Esophagus squamous epithelium (tissue), 5 donors: ENCODE measurements at regions not wholly inside any gene's neighbourhood (a gene's known extent, or its start where the extent isn't known, plus 50 kb on each side); places are given as distances from the start of the nearest gene placed in this dataset.
"Not testable (repeated sequence)": the region's sequence is repeated elsewhere in the genome, so short reads cannot be mapped to it uniquely, and the experiment has no call there.

Experiments used
- DNase-seq: peaks from one replicate; lab custom pipeline; 2025; lab: John Stamatoyannopoulos, UW
- H3K27ac ChIP-seq, 4 donors: fragments of 200-600 bp; sonication (generic); one replicate each; pipeline ENCODE4 v1.5.1; 2016 to 2019; ENCODE audit warnings: mild to moderate bottlenecking in 1 of 4
- H3K27me3 ChIP-seq, 4 donors: fragments of 200-600 bp; sonication (generic); 1 replicate in 3 of 4; 2 replicates in 1 of 4; pipeline versions ENCODE4 v1.5.1 to v1.6.0; 2017 to 2021; ENCODE audit warnings: antibody characterized with exemption in 1 of 4
- H3K36me3 ChIP-seq, 3 donors: fragments of 200-600 bp; sonication (generic); one replicate each; pipeline ENCODE4 v1.5.1; 2016 to 2019
- H3K4me1 ChIP-seq, 3 donors: fragments of 200-600 bp; sonication (generic); one replicate each; pipeline ENCODE4 v1.5.1; 2017 to 2019
- H3K4me3 ChIP-seq, 4 donors: fragments of 200-600 bp; sonication (generic); 1 replicate in 3 of 4; 2 replicates in 1 of 4; pipeline ENCODE4 v1.5.1; 2016 to 2019; ENCODE audit warnings: mild to moderate bottlenecking in 2 of 4, moderate library complexity in 1 of 4
- H3K9me3 ChIP-seq, 3 donors: fragments of 200-600 bp; sonication (generic); one replicate each; pipeline ENCODE4 v1.5.1; 2016 to 2019
- POLR2A ChIP-seq, 4 donors: fragments of 450-650 bp; IDR thresholded peaks; one replicate each; pipeline ENCODE4 v1.6.1; 2017; ENCODE audit warnings: antibody characterized with exemption in 4 of 4, mild to moderate bottlenecking in 4 of 4, moderate library complexity in 3 of 4
- WGBS, 2 donors: methylation state at CpG; one replicate each; pipeline ENCODE4 v1.1.5; 2018; 5-methylcytosine and 5-hydroxymethylcytosine counted together
- intact Hi-C: fragments of 100-400 bp; cut with DNase I; formaldehyde crosslinking; loops from one replicate; pipeline ENCODE4 v1.15.0; 2022
- TF ChIP-seq, protein P1 (sequence below), 6 experiments: fragments of 450-650 bp in 4 of 6; fragments of 200-600 bp in 2 of 6; sonication (generic) in 2 of 6; IDR thresholded peaks; one replicate each; pipeline ENCODE4 v1.5.1; 2016 to 2019; ENCODE audit warnings: antibody characterized with exemption in 6 of 6, mild to moderate bottlenecking in 4 of 6, moderate library complexity in 4 of 6
- donor health status: DM: yes; HTN: yes; CAD: no.

DNA sequence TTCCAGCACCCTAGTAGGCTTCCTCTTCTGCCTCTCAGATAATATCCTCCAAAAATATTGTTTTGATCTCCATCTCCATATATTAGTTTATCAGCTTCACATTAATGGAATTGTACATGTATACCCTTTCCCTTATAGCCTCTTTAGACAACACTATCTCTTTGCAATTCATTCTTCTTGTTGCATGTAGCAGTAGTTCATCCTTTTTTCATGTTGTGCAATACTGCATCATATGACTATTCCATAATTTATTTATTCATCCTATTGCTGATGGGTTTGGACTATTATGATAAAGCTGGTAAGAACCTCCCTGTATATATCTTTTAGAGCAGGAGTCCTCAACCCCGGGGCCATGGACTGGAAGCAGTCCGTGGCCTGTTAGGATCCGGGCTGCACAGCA, 148.2 kb upstream of the FAT1 start:
- Histone ChIP-seq H3K4me1 (no peaks in the 10 kb centered on the region), H3K9me3 (no peaks in the 10 kb centered on the region), H3K27ac (no peak overlapping the region), H3K4me3 (no peak overlapping the region), H3K36me3 (no peaks in the 10 kb centered on the region), H3K27me3 (no peaks in the 10 kb centered on the region)
- DNase-seq: no peak
- WGBS, 2 donors: 80 to 82% methylated on average over 1 to 3 of the region's 3 CpGs
- TF ChIP-seq, protein P1, sequence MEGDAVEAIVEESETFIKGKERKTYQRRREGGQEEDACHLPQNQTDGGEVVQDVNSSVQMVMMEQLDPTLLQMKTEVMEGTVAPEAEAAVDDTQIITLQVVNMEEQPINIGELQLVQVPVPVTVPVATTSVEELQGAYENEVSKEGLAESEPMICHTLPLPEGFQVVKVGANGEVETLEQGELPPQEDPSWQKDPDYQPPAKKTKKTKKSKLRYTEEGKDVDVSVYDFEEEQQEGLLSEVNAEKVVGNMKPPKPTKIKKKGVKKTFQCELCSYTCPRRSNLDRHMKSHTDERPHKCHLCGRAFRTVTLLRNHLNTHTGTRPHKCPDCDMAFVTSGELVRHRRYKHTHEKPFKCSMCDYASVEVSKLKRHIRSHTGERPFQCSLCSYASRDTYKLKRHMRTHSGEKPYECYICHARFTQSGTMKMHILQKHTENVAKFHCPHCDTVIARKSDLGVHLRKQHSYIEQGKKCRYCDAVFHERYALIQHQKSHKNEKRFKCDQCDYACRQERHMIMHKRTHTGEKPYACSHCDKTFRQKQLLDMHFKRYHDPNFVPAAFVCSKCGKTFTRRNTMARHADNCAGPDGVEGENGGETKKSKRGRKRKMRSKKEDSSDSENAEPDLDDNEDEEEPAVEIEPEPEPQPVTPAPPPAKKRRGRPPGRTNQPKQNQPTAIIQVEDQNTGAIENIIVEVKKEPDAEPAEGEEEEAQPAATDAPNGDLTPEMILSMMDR (IDR thresholded peaks at IDR 0.05): no peak
- TF ChIP-seq POLR2A (IDR thresholded peaks at IDR 0.05): no peak
- intact Hi-C loops: no loop called here

DNA sequence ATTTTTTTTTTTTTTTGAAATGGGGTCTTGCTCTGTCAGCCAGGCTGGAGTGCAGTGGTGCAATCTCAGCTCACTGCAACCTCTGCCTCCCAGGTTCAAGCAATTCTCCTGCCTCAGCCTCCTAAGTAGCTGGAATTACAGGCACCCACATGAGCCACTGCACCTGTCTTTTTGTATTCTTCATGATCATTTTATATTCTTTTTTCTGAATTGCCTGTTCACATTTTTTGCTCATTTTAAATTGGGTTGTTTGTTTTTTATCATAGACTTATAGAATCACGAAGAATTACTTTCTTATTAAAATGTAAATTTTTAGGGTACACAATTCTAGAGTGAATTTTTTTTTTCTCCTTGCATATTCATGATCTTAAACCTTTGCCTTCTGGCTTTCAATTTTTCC, 149.4 kb upstream of the FAT1 start:
- WGBS, 2 donors: 81 to 90% methylated on average over 1 of the region's 1 CpG
- H3K4me3 ChIP-seq, H3K9me3 ChIP-seq, H3K36me3 ChIP-seq, H3K27me3 ChIP-seq, H3K4me1 ChIP-seq, H3K27ac ChIP-seq, DNase-seq, intact Hi-C loops: not testable (repeated sequence)

DNA sequence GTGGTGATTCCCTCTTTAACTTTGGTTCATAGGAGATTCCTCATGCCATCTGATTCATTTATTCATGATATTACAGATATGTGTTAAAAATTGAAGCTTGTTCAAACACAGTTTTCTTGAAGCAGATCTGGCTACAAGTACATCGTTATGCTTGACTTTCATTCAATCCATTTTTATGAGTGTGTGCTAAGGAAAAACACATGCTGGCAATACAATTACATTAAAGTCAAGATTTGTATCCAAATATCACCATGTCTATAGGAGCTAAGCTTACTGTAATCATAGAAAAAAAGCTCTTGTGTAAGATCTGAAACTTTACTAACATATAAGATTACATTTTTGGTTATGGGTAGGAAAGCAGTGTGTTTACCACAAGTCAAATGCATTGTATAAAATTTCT, 151.8 kb upstream of the FAT1 start:
- TF ChIP-seq POLR2A (IDR thresholded peaks at IDR 0.05): no peak
- TF ChIP-seq, protein P1 (IDR thresholded peaks at IDR 0.05): no peak
- intact Hi-C loops: no loop called here
- Histone ChIP-seq H3K27me3 (no peaks in the 10 kb centered on the region), H3K4me1 (no peaks in the 10 kb centered on the region), H3K27ac (no peak overlapping the region), H3K4me3 (no peak overlapping the region), H3K36me3 (no peaks in the 10 kb centered on the region), H3K9me3 (no peaks in the 10 kb centered on the region)
- DNase-seq: no peak
- WGBS, 2 donors: 30 to 40% methylated on average over 1 of the region's 1 CpG

DNA sequence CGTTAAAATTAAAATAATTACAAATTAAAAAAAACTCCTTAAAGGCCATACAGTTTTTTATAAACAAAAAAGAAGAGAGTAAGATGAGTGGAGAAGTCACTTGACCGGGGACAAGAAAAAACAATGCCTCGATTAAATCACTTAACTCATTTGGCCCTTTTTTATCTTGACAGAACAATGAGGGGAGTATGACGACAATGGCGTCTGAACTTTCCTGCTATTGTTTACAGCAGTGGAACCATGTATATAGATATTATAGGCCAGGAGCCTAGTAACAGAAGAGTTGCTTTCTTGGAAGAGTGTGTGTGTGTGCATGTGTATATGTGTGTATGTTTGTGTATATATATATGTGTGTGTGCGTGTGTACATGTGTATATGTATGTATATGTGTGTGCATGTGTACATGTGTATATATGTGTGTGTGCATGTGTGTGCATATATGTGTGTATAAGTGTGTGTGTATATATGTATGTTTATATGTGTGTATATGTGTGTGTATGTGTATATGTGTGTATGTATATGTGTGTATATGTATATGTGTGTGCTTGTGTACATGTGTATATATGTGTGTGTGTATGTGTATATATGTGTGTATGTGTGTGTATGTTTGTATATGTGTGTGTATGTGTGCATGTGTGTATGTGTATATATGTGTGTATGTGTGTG, 153.4 kb upstream of the FAT1 start:
- WGBS, 2 donors: 69 to 80% methylated on average over 6 of the region's 6 CpGs
- no peaks in the 10 kb centered on the region for H3K36me3 ChIP-seq
- no peak overlapping the region for H3K4me3 ChIP-seq
- no peak for DNase-seq
- no peaks in the 10 kb centered on the region for H3K27me3 ChIP-seq
- H3K9me3 ChIP-seq: no peaks in the 10 kb centered on the region
- no peak overlapping the region for H3K27ac ChIP-seq
- H3K4me1 ChIP-seq: no peaks in the 10 kb centered on the region
- intact Hi-C loops: no loop called here
- TF ChIP-seq, protein P1 (IDR thresholded peaks at IDR 0.05): no peak
- TF ChIP-seq POLR2A (IDR thresholded peaks at IDR 0.05): no peak

DNA sequence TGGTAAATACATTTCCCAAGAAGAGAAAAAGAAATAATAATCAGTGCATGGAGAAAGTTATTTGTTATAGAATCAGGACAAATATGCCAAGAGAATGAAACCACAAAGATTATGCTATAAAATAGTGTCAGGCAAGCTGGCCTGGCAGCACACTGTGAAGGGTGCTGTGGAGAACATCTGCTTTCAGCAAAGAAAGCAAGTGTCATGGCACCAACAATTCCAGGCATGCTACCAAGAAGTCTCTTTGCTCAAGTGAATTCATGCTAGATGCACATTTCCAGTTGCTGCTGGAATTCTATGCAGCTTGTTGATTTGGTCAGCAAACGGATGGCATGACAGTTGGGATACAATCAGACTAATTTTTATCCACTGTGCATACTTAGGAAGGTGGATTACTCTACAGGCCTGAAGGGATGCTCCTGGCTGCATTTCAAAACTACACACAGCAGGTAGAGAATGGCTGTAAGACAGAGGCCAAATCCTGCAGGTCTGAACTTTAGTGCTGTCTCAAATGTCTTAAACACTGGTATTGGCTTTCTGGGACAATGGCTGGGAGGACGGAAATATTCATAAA, 154.6 kb upstream of the FAT1 start:
- intact Hi-C loops: no loop called here

More for the DNA sequence above, 154.6 kb upstream of the FAT1 start:
- H3K4me1 ChIP-seq: no peaks in the 10 kb centered on the region
- TF ChIP-seq POLR2A (IDR thresholded peaks at IDR 0.05): no peak
- TF ChIP-seq, protein P1 (IDR thresholded peaks at IDR 0.05): no peak
- 43 to 62% methylated on average over 2 of the region's 2 CpGs for WGBS, 2 donors
- H3K9me3 ChIP-seq: no peaks in the 10 kb centered on the region
- no peak overlapping the region for H3K4me3 ChIP-seq
- no peak for DNase-seq
- H3K27me3 ChIP-seq: no peaks in the 10 kb centered on the region
- no peaks in the 10 kb centered on the region for H3K36me3 ChIP-seq
- no peak overlapping the region for H3K27ac ChIP-seq
